Lower lobe of right lung (tissue), 2 donors: ENCODE measurements at regions not wholly inside any gene's neighbourhood (a gene's known extent, or its start where the extent isn't known, plus 50 kb on each side); places are given as distances from the start of the nearest gene placed in this dataset.
"Not testable (repeated sequence)": the region's sequence is repeated elsewhere in the genome, so short reads cannot be mapped to it uniquely, and the experiment has no call there.

Source experiments
- ATAC-seq, 2 donors: fragments of 200-7000 bp; cut with Tn5 transposase; one replicate each; pipeline ENCODE4 v1.9.1; 2020 to 2022; ENCODE audit warnings: mild to moderate bottlenecking in 2 of 2, moderate library complexity in 2 of 2
- DNase-seq: peaks from one replicate; pipeline ENCODE4 v3.0.0-alpha.2; 2020
- H3K27ac ChIP-seq: fragments of 200-600 bp; one replicate; pipeline ENCODE4 v1.8.0; 2022
- H3K27me3 ChIP-seq: fragments of 200-600 bp; one replicate; pipeline ENCODE4 v1.8.0; 2022; ENCODE audit warnings: low read depth
- H3K36me3 ChIP-seq: fragments of 200-600 bp; one replicate; pipeline ENCODE4 v1.8.0; 2022; ENCODE audit warnings: mild to moderate bottlenecking
- H3K4me1 ChIP-seq: fragments of 200-600 bp; one replicate; pipeline ENCODE4 v1.8.0; 2022
- H3K4me3 ChIP-seq: fragments of 200-600 bp; one replicate; pipeline ENCODE4 v1.8.0; 2022; ENCODE audit warnings: mild to moderate bottlenecking
- H3K9me3 ChIP-seq: fragments of 200-600 bp; one replicate; pipeline ENCODE4 v1.8.0; 2022
- intact Hi-C: fragments of 100-400 bp; cut with DNase I; formaldehyde crosslinking; loops from one replicate; pipeline ENCODE4 v1.11.0; 2022
- TF ChIP-seq, protein P1 (sequence below): fragments of 200-600 bp; IDR thresholded peaks from one replicate; pipeline ENCODE4 v1.8.0; 2022; ENCODE audit warnings: antibody characterized with exemption, mild to moderate bottlenecking
- donor health status: DM: no; HTN: yes; CAD: no; lungs with severe emphysema.

- Histone ChIP-seq H3K36me3 (no peaks in the 10 kb centered on the region), H3K4me1 (no peaks in the 10 kb centered on the region), H3K4me3 (no peak overlapping the region), H3K27me3 (no peaks in the 10 kb centered on the region), H3K9me3 (no peaks in the 10 kb centered on the region), H3K27ac (no peak overlapping the region)
- ATAC-seq (no peak), DNase-seq (no peak)
- TF ChIP-seq, protein P1, sequence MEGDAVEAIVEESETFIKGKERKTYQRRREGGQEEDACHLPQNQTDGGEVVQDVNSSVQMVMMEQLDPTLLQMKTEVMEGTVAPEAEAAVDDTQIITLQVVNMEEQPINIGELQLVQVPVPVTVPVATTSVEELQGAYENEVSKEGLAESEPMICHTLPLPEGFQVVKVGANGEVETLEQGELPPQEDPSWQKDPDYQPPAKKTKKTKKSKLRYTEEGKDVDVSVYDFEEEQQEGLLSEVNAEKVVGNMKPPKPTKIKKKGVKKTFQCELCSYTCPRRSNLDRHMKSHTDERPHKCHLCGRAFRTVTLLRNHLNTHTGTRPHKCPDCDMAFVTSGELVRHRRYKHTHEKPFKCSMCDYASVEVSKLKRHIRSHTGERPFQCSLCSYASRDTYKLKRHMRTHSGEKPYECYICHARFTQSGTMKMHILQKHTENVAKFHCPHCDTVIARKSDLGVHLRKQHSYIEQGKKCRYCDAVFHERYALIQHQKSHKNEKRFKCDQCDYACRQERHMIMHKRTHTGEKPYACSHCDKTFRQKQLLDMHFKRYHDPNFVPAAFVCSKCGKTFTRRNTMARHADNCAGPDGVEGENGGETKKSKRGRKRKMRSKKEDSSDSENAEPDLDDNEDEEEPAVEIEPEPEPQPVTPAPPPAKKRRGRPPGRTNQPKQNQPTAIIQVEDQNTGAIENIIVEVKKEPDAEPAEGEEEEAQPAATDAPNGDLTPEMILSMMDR, result no peak
- intact Hi-C loops, result no loop called here
Observed at GRCh38 chr15:100772892-100773520, 106.6 kb upstream of the ALDH1A3 start.

GRCh38 chr15:100774044-100774443 is 105.6 kb upstream of the ALDH1A3 start:
- DNase-seq, H3K4me3 ChIP-seq, H3K4me1 ChIP-seq, H3K27me3 ChIP-seq, H3K27ac ChIP-seq, intact Hi-C loops, ATAC-seq, H3K36me3 ChIP-seq, H3K9me3 ChIP-seq: not testable (repeated sequence)

GRCh38 chr15:100775581-100776185 is 103.9 kb upstream of the ALDH1A3 start:
- TF ChIP-seq, protein P1, result no peak
- no peaks in the 10 kb centered on the region for H3K27me3 ChIP-seq

GRCh38 chr15:100777821-100778220 is 101.8 kb upstream of the ALDH1A3 start:
- intact Hi-C loops, result no loop called here
- H3K27me3 ChIP-seq, result no peaks in the 10 kb centered on the region
- TF ChIP-seq, protein P1, result no peak
- H3K27ac ChIP-seq, result no peak overlapping the region
- no peak overlapping the region for H3K4me3 ChIP-seq
- ATAC-seq (no peak), DNase-seq (no peak)
- H3K36me3 ChIP-seq, result no peaks in the 10 kb centered on the region
- H3K9me3 ChIP-seq, result no peaks in the 10 kb centered on the region
- H3K4me1 ChIP-seq, result no peaks in the 10 kb centered on the region

More at GRCh38 chr15:100775581-100776185, 103.9 kb upstream of the ALDH1A3 start:
- H3K4me1 ChIP-seq, result no peaks in the 10 kb centered on the region
- H3K27ac ChIP-seq, result no peak overlapping the region
- no peak overlapping the region for H3K4me3 ChIP-seq
- H3K36me3 ChIP-seq, result no peaks in the 10 kb centered on the region
- intact Hi-C loops, result no loop called here
- ATAC-seq, result no peak
- no peaks in the 10 kb centered on the region for H3K9me3 ChIP-seq
- no peak for DNase-seq

DNA sequence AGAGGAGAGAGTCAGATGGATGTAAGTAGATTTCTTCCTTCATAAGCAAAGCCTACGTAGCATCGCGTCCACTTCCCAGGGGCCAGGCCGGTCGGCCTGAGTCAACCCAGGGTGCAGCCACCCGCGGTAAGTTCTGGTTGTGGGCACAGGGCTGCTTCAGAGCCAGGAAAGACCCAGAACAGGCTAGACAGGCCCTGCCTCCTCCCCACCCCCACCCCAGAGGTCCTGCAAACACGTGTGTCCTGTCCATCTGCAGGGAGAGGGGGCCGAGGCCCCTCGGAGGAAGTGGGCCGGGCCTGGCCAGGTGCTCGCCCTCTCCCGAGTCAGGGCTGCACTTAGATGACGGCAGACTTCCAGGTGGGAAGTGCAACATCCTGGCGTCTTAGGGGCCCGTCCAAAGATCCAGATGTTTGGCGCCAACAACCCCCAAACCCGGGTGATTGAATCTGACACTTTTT is 100.8 kb upstream of the ALDH1A3 start:
- H3K27me3 ChIP-seq, result no peaks in the 10 kb centered on the region
- no peak overlapping the region for H3K4me3 ChIP-seq
- TF ChIP-seq, protein P1, result no peak
- no peak overlapping the region for H3K27ac ChIP-seq
- no peaks in the 10 kb centered on the region for H3K36me3 ChIP-seq
- ATAC-seq (no peak), DNase-seq (no peak)
- intact Hi-C loops, result no loop called here
- no peaks in the 10 kb centered on the region for H3K4me1 ChIP-seq
- H3K9me3 ChIP-seq, result no peaks in the 10 kb centered on the region
